GM19467 (cell line): ENCODE measurements at regions not wholly inside any gene's neighbourhood (a gene's known extent, or its start where the extent isn't known, plus 50 kb on each side); places are given as distances from the start of the nearest gene placed in this dataset.
"Not testable (repeated sequence)": the region's sequence is repeated elsewhere in the genome, so short reads cannot be mapped to it uniquely, and the experiment has no call there.

Experiments used
- ATAC-seq: cut with Tn5 transposase; IDR thresholded peaks from one replicate; pipeline ENCODE4 v1.9.1; 2021; ENCODE audit warnings: mild to moderate bottlenecking, moderate library complexity; ENCODE audit not compliant: unreplicated experiment

DNA sequence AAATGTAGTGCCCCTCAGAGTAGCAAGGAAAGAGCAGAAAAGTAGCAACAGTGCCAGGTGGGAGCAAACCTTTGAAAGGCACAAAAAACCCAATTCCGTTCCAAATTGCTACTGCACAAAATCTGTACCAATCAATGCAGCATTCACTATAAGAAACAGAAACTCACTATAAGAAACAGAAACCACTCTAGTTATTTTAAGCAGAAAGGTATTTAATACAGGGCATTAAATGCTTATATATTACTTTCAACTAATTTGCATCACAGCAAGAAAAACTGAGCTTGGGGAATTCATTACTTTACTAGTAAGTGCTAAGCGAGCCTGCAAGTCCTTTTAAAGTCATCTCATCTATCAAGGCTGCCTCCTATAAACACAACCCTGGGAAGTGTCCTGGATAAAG is 116.5 kb upstream of the OLIG3 start:
- no peak for ATAC-seq

DNA sequence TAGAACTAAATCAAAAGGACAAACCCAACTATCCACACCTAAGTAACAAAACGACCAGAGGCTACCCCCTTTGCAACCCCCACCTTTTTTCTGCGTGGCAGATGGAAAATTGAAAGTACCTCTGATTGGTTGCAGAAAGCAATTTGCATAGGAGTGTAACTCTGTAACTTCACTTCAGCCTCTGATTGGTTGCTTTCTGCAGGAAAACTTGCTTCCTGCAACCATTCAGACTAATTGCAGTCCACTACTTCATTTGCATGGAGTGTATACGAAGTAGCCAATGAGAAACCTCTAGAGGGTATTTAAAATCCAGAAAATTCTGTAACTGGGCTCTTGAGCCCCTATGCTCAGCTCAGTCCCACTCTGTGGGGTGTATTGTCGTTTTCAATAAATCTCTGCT is 129.1 kb upstream of the OLIG3 start:
- ATAC-seq: no peak

DNA sequence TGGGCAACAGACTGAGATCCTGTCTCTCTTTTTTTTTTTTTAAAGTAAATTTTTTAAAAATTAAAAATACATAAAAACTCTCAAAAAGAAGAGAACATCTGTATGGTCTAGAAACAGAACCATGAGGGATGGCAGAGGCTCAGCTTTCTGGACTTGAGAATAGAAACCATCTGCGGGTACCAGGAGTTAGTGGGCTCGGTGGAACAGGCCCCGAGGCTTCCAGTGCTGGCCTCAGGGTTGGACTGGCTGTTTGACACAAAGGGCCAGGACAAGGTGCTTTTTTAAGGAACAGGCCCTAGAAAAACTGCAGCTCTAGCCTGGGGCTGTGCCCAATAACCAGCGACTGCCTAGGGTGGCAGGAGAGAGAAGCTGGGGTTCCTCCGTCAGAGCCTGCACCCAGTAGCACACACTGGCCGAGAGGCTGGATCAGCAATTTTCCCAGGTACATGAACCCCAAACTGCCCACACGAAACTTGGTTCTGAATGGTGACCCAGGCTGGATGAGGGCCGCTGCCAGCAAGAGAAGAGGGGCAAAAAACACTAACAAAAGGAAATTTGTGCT is 131.0 kb upstream of the OLIG3 start:
- ATAC-seq: no peak

DNA sequence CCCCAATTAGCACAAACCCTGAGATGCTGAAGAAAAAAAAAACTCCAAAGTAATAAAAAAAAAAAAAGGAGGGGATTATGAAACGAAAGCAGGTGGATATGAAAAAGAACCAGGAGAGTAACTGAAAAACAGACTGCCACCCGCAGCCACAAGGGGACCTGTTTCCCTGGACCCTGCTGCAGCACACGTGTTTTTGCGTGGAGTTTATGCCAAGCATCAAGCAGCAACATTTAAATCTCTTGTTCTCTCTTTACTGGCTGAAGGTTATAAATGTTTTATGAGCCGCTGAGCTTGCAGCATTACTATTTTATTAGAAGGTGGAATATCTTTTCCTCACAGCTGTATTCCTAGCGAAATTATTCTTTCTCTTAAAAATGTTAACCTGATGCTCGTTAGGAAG is 131.6 kb upstream of the OLIG3 start:
- no peak for ATAC-seq

DNA sequence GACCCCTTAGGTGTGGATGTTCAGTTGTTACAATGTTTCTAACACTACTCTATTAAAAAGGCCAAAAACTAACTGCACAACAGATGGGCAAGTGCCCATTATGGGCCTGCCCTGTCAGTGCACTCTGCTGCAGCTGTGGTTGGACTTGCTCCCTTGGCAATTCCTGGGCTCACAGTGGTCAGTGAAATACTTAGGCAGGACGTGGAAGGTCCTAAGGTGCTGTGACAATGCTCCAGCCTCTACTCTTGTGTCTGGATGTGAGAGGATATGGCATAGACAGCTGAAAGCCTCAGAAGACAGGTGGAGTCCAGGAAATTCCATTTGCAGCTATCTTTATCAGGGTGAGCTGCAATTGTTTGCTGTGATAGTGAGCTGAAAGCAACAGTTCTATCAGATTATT is 136.5 kb upstream of the OLIG3 start:
- ATAC-seq: no peak

DNA sequence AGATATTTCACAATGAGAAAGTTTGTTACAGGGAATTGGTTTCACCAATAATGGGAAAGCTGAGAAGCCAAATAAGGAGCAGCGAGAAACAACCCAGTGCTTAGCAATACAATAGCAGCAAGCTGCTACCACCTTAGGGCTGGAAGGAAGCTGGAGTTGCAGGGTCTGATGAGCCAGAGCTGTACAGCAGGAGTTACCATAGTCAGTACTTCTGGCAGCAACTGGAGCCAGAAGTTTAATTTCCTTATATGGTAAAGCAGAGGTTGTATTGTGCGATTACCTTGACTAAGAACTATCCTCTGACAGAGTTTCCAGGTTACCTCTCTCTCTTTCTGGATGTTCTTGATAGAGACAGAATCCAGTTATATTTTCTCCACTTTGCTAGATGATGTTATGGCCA is 137.1 kb upstream of the OLIG3 start:
- ATAC-seq: no peak

DNA sequence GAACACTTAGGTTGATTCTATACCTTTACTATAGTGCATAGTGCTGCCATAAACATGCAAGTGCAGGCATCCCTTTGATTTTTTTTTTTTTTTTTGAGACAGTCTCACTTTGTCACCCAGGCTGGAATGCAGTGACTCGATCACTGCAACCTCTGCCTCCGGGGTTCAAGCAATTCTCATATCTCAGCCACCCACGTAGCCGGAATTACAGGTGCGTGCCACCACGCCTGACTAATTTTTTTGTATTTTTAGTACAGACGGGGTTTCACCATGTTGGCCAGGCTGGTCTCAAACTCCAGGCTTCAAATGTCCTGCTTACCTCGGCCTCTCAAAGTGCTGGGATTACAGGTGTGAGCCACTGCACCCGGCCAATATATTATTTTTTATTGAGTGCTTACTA is 140.0 kb upstream of the OLIG3 start:
- ATAC-seq: not testable (repeated sequence)

DNA sequence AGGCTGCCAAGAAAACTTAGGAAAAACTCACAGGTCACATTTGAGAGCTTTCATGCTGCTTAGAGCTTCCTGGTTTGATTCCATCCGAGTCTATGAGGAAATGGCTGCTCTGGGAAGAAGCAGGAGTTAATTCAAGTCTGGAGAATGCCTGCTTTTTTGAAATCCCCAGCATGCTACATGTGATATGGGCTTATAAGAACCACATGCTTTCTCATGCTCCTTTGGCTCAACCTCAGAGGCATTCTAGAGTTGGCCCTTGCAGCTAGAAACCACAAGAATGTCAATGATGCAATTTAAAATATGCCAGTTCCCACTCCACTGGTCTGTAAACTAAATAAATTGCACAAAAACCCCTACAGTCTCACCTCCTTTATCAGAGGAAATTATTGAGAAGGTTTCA is 142.9 kb upstream of the OLIG3 start:
- ATAC-seq: no peak

DNA sequence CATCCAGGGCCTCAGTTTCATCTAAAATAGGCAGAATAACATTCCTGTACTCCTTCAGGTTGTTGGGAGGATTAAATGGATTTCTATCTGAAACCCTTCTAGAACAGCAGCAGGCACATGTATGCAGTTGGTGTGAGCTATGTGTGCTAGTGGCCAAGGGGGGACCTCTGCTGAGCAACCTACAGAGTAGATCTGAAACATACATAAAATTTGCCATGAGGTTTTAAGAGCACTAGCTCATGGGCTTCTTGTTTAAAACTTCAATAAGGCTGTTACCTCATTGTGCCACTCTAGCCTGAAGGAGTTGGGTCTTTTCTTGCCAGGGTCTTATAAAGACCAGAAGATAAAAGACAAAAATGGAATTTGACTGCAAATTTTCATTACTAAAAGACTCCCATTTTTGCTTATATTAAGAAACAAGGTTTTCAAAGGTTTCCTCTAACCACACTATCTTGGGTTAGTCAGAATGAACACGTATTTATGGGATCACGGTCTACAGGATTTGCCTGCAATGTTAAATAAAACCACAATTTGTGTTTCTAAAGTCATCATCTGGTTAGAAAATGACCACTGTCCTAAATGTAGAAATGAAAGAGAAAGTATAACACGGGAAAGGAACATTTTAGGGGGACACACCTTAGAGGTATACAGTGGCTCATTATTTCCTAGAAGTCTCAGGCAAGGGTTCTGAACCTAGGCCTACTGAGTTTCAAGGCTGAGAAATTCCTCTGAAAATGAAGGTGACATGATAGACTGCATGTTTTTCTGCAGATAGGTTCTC is 144.9 kb upstream of the OLIG3 start:
- ATAC-seq: no peak

DNA sequence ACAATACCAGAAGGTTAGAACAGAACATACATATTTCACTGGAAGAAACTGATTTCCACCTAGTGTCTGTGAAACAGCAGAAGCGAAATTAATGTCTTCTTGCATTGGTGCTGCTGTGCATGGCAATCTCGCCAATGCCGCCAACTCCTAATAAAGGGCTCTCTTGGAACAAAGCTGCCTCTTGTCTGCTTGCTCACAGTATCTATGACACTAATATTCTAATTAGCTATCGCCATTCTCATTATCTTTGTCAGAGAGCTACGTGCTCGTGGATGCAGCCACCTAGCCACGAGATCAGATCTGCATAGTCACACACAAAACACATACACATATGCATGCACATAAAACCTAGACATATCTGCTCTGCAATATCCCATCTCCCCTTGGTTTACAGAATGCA is 145.9 kb upstream of the OLIG3 start:
- ATAC-seq: no peak

DNA sequence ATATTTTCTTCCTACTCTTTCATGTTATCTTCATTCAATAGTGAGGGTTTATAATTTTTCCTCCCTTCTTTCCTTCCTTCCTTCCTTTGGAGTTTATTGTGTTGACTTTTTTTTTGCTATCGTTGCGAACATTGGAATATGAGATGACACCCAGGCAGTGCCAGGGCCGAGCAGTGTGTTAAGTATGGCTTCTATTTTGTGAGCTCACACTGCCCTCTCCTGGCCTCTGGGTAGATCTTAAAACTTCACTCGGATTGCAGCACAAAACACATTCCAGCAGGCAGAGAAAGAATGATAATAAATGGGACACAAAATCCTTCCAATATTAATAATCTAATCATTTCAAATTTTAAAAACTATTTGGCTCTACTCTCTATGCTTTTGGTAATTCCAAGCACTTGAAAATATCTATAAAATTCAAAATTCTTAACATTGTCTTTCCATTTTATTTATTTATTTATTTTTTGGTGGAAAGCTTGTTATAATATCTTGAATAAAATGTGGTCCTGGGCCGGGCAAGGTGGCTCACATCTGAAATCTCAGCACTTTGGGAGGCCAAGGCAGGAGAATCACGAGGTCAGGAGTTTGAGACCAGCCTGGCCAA is 147.4 kb upstream of the OLIG3 start:
- ATAC-seq: peak; percentile 52

DNA sequence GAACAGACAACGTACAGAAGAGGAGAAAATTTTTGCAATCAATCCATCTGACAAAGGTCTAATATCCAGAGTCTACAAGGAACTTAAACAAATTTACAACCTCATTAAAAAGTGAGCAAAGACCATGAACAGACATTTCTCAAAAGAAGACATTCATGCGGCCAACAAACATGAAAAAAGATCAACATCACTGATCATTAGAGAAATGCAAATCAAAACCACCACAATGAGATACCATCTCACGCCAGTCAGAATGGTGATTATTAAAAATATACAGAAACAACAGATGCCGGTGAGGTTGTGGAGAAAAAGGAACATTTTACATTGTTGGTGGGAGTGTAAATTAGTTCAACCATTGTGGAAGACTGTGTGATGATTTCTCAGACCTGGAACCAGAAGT is 149.0 kb upstream of the OLIG3 start:
- not testable (repeated sequence) for ATAC-seq

DNA sequence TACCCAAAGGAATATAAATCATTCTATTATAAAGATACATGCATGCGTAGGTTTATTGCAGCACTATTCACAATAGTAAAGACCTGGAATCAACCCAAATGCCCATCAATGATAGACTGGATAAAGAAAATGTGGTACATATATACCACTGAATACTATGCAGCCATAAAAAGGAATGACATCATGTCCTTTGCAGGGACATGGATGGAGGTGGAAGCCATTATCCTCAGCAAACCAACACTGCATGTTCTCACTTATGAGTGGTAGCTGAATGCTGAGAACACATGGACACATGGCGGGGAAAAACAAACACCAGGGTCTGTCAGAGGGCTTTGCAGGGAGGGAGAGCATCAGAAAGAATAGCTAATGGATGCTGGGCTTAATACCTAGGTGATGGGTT is 149.4 kb upstream of the OLIG3 start:
- not testable (repeated sequence) for ATAC-seq

DNA sequence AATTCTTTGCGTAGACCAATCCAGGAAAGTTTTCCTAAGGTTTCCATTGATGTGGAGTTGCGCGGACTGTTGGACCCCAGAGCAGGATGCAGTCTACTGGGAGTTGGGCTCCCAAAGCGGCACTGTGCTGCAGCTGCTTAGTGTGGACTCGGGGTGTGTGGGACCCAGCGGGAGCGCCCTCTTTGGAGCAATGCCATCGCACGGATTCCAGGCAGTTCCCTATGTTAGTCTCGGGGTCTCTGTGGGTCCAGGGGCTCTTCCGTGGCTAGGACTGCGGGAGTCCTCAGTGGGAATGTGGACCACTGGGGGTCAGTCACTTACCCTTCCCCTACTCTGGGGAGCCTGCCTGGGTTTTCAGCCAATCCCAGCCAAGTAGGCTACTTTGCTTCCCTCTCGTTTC is 151.7 kb upstream of the OLIG3 start:
- no peak for ATAC-seq

DNA sequence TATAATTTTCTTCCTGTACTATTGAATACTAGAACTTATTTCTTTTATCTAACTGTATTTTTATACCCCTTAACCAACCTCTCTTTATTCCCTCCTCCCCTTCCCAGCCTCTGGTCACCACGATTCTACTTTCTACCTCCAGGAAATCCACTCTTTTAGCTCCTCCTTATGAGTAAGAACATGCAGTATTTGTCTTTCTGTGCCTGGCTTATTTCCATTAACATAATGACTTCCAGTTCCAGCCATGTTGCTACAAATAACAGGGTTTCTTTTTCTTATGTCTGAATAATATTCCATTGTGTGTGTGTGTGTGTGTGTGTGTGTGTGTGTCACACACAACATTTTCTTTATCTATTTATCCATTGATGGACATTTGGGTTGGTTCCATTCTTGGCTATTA is 152.3 kb upstream of the OLIG3 start:
- no peak for ATAC-seq

DNA sequence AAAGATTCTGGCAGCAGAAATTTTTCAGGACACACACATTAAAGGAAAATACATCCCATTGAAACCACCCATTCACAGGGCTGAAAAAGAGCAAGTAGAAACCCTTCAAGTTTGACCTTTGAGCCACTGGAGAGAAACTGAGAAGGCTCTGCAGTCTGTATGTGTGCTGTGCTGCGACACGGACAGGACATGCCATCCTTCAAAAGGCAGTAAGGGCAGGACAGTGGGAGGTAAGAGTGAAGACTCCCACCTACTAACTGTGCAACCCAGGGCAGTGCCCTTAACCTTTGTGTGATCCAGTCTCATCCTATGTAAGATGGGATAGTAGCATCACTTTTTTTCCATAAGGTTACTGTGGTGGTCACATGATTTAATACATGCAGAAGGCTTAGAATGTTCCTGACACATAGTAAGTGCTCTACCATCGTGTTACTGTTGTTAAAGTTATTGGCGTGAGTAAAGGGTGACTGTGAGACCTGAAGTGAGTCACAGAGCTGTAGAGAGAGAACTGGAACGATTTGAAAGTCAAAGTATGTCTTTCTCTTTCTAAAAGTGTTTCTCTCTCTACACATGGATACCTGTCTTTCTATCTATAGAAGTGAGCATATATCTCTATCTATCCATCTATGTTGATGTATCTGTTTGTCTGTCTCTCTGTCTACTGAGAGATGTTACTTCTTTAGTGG is 153.7 kb upstream of the OLIG3 start:
- ATAC-seq: no peak

DNA sequence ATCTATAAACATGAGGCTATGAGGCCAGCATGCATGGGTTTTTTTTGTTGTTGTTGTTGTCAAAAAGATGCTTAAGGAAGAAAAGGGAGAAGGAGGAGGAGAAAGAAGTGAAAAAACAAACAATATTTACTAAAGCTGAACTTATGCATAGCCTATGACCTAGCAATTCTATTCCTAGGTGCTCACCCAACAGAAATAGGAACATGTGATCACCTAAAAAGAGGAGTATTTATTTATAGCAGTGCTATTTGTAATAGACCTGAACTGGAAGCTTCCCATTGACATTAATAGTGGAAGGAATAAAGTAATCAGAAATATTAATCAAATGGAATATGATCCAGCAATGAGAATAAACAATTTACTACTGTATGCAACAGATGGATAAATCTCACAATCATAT is 156.5 kb upstream of the OLIG3 start:
- no peak for ATAC-seq

DNA sequence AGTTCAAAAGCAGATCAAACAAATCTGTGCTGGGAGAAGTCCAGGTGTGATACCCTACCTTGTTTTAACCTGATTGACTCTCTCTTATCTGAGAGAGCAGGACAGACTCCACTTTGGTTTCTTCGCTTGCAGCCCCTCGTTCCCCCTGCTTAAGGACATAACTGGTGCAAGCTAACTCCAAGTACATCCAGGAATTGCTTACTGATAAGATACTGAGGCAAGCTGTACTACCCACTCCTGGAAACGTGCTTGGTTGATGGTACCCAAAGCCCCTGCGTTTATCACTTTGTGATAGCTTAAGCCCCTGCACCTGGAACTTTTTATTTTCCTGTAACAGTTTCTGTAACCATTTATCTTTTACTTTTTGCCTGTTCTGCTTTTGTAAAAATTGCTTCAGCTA is 157.0 kb upstream of the OLIG3 start:
- ATAC-seq: no peak

DNA sequence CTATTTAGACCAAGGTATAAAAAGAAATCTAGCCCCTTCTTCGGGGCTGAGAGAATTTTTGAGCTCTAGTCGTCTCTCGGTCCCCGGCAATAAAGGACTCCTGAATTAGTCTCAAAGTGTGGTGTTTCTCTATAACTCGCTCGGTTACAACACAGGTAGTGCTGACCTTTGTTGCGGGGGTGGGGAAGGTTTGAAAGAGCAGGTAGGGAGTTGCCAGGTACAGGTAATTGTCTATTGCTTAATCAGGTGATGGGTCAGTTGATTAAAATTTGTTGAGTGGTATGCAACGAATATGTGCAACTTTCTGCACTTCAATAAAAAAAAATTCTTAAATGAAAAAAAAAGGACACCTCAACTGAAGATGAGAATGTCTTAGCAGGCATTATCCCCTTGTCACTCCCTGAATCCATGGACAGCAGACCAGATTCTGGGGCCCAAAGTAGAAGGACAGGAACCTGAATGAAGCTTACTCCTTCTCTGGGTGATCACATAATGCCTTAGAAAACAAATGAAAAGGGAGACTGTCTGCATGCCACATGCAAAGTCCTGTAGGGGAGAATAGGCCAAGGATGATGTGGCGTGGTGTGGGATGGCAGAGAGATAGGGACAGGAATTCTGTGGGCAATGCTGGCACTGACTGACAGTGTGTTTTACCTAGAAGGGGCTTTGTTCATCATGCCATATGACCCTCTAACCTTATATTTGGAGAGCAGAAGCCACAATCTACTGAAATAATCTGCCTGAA is 157.6 kb upstream of the OLIG3 start:
- ATAC-seq: no peak

DNA sequence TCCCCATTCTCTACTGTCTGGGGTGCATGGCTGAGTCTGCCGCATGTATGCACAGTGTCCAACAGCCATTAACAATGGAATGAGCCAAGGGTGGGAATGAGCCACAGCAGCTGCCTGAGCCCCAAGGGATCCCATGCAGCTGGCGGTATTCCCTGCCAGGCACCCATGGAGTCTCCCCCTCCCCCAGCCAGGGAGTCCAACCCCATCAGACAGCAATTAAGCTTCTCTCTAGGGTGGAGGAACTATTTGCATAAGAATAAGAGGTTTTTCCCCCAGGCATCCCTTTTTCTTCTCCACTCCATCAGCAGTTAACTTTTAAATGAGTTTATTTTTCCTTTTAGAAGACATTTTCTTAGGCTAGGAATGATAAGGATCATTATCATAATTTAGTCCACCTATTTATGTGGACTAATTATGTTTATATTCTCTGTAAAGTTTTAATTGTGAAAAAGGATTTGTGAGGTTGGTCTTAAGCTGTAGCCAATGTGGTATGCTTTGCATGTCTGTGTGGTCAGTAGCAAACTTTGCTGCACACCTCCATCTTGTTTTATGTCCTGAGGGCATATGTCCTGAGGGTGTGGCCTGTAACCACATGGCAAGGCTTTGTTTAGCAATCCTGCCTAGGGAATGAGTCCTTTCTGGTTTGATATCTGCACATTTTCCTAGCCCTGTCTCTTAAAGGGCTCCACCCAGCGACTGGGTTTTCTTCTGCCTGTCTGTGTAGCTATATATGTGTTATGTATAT is 158.9 kb upstream of the OLIG3 start:
- no peak for ATAC-seq

DNA sequence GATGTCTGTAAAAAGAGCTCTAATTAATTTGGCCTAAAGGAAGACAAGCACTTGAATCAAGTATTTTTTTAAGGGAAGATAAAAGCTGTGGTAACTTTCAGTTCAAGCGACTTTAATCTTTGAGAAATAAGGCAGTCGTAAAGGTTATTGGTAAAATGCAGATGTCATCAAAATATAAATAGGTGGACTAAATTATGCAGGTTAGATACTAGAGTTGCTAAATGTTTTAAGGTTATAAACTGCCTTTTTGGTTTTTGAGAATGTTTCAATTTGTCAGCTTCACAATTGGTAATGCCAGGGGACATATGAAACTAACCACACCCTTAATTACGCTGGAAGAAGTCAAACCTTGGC is 159.5 kb upstream of the OLIG3 start:
- no peak for ATAC-seq
